ENCODE measurements at regions not wholly inside any gene's neighbourhood (a gene's known extent, or its start where the extent isn't known, plus 50 kb on each side); places are given as distances from the start of the nearest gene placed in this dataset.

DNA sequence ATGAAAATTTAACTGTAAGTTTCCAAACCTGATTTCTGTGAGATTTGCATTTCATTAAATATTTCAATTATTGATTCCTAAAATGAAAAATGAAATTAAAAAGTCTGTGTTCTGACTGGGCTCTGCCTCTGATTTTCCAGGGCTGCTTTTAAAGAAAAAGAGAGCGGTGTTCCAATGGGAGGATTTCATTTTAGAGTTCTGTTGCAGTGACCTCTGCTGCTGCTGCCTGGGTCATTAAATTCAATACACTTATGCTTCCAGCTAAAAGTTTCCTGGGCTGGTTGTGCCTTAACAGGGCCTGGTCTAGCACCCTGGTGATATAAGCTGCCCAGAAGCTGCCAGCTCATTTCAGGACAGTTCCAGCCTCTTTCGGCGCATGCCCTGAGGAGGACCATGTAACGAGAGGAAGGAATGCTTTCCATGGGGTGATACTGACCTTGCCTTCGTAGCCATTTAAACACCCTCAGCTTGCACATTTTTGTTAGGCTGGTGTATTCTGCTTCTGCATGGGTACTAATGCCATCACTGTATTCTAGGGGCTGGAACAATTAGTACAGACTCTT is 93.3 kb downstream of the TMEM174 start:
- DNase-seq (ENCODE audit: low read depth): peak; percentile 17

DNA sequence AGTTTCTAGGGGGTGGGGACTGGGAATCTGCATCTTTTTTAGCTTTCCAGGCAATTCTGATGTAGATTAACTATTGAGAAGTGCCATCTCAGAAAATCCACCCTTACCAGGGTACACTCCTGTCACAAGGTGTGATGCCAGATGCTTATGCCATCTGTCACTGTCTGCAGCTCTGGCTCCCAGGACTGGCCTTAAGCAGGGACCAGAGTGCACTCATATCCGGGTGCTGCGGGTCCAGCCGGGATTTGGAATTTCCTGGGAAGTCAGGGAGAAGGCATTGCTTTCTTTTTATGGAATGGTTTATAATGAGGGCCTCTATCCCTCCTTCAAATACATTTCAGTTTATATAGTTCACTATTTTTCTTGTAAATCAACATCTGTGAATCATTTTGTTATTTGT is 92.6 kb downstream of the TMEM174 start:
- DNase-seq (ENCODE audit: low read depth): no peak

- no peak for DNase-seq (ENCODE audit: low read depth)
Measured at GRCh38 chr5:73264631-73265030, 91.6 kb downstream of the TMEM174 start.

GRCh38 chr5:73263001-73263710 is 90.2 kb downstream of the TMEM174 start:
- DNase-seq (ENCODE audit: low read depth): peak; percentile 56

DNA sequence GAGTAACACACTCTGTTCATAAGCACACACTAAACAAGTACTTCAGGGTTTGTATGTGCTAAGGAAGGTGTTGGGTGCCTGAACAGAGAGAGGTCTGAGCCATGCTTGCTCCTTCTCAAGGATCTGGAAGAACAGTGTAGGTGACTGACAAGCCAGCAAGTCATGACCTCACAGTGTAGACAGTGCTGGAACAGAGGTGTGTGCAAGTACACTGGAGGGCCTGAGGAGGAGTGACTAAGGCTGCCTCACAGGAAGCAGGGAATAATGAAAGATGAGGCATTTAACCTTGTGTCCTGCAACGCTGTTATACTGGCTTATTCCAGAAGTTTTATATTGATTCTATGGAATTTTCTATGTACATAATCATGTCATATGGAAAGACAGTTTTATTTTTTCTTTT is 83.9 kb downstream of the TMEM174 start:
- DNase-seq (ENCODE audit: low read depth): no peak

DNA sequence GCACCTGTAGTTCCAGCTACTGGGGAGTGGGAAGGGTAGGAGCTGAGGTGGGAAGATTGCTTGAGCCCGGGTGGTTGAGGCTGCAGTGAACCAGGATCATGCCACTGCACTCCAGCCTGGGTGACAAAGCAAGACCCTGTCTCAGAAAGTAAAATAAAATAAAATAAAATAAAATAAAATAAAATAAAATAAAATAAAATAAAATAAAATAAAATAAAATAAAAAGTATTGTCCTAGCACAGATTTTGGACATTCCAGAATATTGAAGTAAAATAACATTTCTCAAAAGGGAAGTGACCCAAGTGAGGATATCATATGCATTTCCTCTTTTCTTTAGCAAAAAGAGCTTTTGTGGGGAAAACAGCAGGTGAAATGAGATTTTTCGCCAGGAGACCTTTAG is 83.5 kb downstream of the TMEM174 start:
- DNase-seq (ENCODE audit: low read depth): no peak

DNA sequence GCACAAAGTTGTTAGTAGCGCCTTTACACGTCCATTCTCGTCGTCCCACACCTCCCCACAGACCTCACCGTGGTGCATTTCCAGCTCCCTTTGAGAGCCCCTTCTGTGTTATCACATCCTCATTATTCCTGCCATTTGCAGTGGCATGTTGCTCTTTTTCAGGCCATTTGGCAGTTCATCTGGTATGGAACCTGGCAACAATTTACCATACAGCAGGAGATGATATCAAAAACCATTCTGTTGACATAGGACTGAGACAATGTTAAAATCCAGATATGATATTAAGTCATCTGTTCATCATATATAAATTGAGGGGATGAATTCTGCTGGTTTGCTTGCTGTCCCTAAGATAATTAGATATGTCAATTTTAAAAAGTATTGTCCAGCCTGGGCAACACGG is 83.0 kb downstream of the TMEM174 start:
- no peak for DNase-seq (ENCODE audit: low read depth)

DNA sequence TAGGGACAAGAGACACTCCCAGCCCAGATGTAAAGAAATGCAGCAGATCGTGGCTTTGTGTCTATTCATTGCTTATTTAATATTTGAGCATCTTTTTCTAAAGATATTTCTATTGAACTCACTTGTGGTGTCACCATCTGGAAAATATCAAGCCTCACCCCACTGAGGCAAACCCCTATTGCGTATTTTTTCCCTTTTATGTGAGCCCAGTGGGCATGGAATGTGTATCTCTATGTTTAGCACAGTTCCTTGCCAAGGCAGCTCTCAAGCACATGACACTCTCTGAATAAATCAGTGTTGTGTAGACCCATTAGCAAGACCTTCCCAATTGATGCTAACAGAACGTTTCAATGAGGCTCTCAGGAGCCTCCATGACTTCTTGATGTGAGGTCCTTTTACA is 81.6 kb downstream of the TMEM174 start:
- peak; percentile 63 for DNase-seq (ENCODE audit: low read depth)

GRCh38 chr5:73253047-73253660 is 80.2 kb downstream of the TMEM174 start:
- no peak for DNase-seq (ENCODE audit: low read depth)

DNA sequence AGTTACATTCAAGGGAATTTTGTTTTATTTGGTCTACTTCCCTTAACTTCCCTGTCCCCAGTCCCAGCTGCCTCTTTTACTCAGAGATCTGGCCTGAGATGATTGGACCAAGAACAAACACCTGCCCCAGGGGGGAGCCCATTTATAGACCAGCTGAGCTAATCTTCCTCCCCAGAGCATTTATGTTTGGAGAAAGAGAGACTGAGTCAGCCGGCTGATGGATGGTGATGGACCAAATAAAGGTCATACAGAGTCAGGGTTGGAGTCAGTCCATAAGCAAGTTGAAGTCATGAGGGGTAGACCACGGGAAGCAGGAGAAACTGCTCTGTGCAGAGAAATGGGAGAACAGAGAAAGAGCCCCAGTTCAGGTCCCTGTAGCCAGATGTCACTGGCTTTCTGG is 77.7 kb downstream of the TMEM174 start:
- no peak for DNase-seq (ENCODE audit: low read depth)

DNA sequence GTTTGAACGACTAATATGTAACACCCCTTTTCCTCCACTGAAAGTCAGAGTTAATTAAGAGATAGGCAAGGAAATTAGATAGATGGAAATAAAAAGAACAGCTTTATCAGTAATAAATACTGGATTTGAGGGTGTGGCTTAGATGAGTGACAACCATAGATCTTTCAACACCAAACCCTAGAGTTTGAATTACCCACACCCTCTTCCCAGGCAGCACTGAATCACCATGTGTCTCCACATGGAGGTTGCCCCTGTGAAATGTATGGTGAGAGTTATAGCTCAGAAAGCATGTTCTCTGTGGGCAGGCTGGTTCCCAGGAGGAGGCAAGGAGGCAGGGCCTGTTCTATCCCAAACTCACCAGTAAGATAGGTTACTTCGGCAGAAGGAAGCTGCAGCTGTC is 69.7 kb downstream of the TMEM174 start:
- no peak for DNase-seq (ENCODE audit: low read depth)

DNA sequence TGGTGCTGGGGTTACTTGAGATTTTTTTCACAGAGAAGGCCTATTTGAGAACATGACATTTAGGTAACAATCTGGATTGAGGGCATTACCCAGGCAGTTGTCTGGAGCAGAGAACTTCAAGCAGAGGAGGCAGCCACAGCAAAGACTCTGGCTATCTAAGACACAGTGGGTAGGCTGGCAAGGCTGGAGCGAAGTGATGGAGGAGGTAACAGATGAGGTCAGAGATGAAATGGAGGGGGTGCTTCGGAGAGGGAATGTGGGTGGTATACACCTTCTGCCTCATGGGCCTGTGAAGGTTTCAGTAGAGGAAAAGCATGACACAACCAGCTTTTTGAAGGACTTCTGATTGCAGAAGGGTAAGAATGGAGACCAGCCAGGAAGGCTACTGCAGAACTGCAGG is 65.9 kb downstream of the TMEM174 start:
- no peak for DNase-seq (ENCODE audit: low read depth)

DNA sequence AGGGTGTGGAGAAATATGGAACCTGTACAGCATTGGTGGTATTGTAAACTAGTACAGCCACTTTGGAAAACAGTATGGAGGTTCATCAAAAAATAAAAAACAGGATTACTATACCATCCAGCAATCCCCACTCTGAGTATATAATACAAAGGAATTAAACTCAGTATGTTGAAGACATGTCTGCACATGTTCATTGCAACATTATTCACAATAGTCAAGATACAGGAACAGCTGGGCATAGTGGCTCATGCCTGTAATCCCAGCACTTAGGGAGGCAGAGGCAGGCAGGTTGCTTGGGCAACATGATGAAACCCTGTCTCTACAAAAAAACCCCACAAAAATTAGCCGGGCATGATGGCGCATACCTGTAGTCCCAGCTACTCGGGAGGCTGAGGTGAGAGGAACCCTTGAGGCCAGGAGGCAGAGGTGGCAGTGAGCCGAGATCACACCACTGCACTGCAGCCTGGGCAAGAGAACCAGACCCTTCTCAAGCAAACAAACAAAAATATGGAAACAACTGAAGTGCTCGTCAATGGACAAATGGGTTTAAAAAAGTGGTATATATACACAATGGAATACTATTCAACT is 63.6 kb downstream of the TMEM174 start:
- DNase-seq (ENCODE audit: low read depth): no peak

GRCh38 chr5:73234204-73234555 is 61.2 kb downstream of the TMEM174 start:
- DNase-seq (ENCODE audit: low read depth): no peak

GRCh38 chr5:73233461-73234203 is 60.6 kb downstream of the TMEM174 start:
- DNase-seq (ENCODE audit: low read depth): no peak

GRCh38 chr5:73233053-73233460 is 60.1 kb downstream of the TMEM174 start:
- DNase-seq (ENCODE audit: low read depth): no peak

DNA sequence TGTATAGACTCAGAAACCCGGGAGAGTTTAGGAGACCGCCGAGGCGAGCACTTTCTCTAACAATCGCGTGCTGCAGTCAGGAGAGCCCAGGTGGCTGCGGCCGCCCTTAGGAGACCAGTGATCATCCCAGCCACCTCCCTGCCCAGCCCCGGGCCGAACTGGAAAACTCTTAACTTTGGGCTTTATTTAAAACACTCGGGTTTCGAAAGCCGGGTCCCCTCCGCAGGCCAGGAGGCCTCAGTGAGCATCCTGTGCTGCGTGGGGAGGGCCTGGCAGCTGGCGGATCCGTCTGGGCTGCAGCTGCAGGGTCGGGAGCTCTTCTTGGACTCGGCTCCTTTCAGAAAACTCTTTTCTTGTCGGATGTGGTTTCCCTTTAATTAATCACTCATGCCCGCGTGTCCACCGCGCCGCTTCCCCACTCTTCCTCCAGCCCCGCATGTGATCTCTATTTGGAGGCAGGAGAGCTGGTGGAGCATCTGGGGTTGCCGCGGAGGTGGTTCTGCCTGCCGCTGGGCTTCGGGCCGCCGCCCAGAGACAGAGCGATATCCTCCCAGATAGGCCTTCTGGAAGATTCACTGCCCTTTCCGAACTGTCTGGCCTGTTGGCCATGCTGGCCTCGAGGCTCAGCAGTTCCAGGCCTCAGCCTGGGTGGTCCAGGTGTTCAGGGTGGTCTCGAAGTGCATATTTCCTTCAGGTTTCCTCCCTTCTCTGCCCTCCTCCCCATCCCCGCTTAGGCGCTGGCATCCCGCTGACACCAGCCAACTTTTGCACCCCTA is 59.5 kb downstream of the TMEM174 start:
- no peak for DNase-seq (ENCODE audit: low read depth)

DNA sequence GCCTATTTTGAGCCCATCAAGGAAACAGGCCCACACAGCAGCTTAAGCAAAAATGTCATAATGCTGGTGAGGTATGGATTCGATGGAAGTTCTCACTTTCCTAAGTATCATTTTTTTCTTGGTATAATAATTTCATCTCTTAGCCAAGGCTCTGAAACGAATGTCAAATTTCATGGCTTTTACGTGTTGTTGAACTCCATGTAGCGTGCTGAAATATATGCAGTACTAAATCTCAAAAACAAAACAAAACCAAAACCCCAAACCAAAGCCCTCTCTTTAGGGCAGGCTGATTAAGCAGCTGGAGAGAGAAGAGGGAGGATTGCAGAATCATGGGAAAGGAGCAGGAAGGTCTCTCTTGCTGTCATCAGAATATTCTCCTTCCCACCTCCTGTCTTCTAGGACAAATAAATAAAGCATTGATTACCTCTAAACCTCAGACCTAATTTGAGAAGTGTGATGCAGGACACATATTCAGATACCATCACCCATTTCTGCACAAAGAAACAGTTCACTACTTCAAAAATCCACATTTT is 58.3 kb downstream of the TMEM174 start:
- DNase-seq (ENCODE audit: low read depth): no peak

GRCh38 chr5:73230264-73231245 is 57.6 kb downstream of the TMEM174 start:
- no peak for DNase-seq (ENCODE audit: low read depth)

GRCh38 chr5:73229271-73229670 is 56.3 kb downstream of the TMEM174 start:
- DNase-seq (ENCODE audit: low read depth): peak; percentile 58
